ENCODE measurements at regions not wholly inside any gene's neighbourhood (a gene's known extent, or its start where the extent isn't known, plus 50 kb on each side); places are given as distances from the start of the nearest gene placed in this dataset.
A peak's percentile ranks its signal among the peaks of the same experiment; 100 is the strongest.

DNA sequence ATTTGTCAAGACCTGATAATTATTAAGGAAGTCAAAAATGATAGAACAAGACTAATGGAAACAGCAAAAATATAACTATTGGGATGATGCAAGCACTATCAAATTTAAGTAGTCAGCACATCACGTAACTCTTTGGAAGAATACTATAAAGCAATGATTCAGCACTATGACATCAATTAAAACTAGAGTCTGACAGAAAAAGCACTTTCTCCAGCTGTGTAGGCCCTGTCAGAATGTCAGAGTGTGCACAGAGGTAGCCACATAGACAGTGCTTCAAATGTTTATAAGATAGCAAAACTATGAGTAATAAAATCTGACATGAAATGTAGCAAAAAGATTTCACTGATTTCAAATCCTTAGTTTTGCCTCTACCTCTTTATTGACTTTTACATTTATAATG, 1226.6 kb upstream of the ADGRL3 start:
- no peaks in the 10 kb centered on the region for H3K4me1 Mint-ChIP-seq (ENCODE audit: unreplicated experiment)
- no peak for DNase-seq (ENCODE audit: extremely low spot score, unreplicated experiment)
- H3K9me3 Mint-ChIP-seq = no peaks in the 10 kb centered on the region
- H3K27ac Mint-ChIP-seq = no peak overlapping the region
- H3K4me3 Mint-ChIP-seq = no peak overlapping the region
- no peaks in the 10 kb centered on the region for H3K27me3 Mint-ChIP-seq
- TF ChIP-seq, protein P1, sequence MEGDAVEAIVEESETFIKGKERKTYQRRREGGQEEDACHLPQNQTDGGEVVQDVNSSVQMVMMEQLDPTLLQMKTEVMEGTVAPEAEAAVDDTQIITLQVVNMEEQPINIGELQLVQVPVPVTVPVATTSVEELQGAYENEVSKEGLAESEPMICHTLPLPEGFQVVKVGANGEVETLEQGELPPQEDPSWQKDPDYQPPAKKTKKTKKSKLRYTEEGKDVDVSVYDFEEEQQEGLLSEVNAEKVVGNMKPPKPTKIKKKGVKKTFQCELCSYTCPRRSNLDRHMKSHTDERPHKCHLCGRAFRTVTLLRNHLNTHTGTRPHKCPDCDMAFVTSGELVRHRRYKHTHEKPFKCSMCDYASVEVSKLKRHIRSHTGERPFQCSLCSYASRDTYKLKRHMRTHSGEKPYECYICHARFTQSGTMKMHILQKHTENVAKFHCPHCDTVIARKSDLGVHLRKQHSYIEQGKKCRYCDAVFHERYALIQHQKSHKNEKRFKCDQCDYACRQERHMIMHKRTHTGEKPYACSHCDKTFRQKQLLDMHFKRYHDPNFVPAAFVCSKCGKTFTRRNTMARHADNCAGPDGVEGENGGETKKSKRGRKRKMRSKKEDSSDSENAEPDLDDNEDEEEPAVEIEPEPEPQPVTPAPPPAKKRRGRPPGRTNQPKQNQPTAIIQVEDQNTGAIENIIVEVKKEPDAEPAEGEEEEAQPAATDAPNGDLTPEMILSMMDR (conservative IDR thresholded peaks at IDR 0.05) = no peak
- H3K36me3 Mint-ChIP-seq = no peaks in the 10 kb centered on the region

DNA sequence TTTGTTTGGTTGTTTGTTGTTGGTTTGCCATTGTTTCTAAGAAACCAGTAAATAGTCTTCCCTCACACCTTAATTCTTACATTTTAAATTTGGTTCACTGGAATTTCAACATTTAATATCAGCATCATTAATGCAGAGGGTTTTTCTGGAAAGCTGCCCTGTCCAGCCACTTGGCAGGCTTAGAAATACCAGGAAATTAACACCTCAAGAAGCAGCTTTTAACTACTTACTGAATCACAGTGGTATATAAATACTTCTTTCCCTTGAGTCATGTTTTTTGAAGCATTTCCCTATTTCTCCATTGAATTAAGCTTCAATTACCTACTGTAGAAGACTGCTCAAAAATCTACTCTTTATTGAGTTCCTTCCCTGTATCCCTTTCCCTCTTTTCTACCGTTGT, 1221.1 kb upstream of the ADGRL3 start:
- Mint-ChIP-seq H3K9me3 (no peaks in the 10 kb centered on the region), H3K4me3 (no peak overlapping the region), H3K4me1 (ENCODE audit: unreplicated experiment) (no peaks in the 10 kb centered on the region), H3K36me3 (no peaks in the 10 kb centered on the region), H3K27me3 (no peaks in the 10 kb centered on the region), H3K27ac (no peak overlapping the region)
- no peak for DNase-seq (ENCODE audit: extremely low spot score, unreplicated experiment)
- TF ChIP-seq, protein P1 (conservative IDR thresholded peaks at IDR 0.05) = no peak

DNA sequence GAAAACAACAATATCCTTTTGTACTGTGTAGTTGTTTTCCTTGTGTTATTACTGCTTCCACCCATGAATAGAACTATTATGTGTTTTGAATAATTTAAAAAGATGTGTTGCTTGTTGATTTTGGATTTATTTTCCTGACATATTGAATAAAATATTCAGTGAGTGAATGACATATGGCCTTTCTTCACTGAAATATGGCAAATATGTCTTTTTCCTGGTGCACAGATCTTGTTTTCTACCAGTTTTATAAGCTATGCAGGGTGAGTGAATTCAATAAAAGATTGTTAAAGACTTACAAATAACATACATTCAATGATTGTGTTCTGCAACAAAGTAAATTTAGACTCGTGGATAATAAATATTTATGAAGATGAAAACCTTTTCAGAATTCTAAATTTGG, 1216.3 kb upstream of the ADGRL3 start:
- no peak overlapping the region for H3K27ac Mint-ChIP-seq
- H3K27me3 Mint-ChIP-seq = no peaks in the 10 kb centered on the region
- TF ChIP-seq, protein P1 (conservative IDR thresholded peaks at IDR 0.05) = no peak
- H3K4me1 Mint-ChIP-seq (ENCODE audit: unreplicated experiment) = no peaks in the 10 kb centered on the region
- DNase-seq (ENCODE audit: extremely low spot score, unreplicated experiment) = no peak
- no peaks in the 10 kb centered on the region for H3K36me3 Mint-ChIP-seq
- no peaks in the 10 kb centered on the region for H3K9me3 Mint-ChIP-seq
- H3K4me3 Mint-ChIP-seq = no peak overlapping the region

DNA sequence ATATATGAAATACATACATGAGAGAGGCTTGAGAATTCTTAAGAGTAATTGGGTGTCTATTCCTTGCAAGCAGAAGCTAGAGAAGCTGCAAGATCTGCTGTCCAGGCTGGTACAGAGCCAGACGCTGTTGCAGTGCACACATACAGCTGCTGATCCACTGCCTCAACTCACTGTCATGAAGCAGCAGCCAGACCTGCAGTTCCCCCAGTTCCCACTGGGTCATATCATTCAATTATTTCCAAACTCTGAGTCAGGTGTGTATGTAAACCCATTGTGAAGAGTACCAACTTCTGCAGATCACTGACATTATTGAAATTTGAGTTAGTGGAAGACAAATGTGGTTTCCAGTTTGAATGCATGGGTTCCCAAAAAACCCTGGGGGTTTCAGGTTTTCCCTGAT, 1212.8 kb upstream of the ADGRL3 start:
- H3K4me1 Mint-ChIP-seq (ENCODE audit: unreplicated experiment) = no peaks in the 10 kb centered on the region
- H3K9me3 Mint-ChIP-seq = no peaks in the 10 kb centered on the region
- H3K27me3 Mint-ChIP-seq = no peaks in the 10 kb centered on the region

DNA sequence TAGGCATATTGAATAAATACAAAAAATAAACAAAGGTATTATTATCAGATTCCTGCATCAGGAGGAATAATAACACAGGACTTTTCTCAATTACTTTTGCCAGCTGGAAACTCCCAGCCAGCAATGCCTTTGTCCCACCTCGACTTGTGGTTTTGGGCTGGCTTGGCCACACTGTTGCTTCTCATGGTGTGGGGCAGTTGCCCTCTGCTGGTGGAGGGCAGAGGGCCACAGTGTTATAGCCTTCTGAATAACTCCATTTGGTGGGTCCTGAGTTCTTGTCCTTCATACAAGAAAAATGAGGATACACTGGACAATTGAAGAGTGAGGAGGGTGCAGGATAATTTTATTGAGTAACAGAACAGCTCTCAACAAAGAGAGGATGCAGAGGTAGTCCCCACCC, 1206.0 kb upstream of the ADGRL3 start:
- H3K9me3 Mint-ChIP-seq = peaks cover 4% of the 10 kb centered on the region
- H3K36me3 Mint-ChIP-seq = no peaks in the 10 kb centered on the region
- H3K4me3 Mint-ChIP-seq = no peak overlapping the region
- no peaks in the 10 kb centered on the region for H3K27me3 Mint-ChIP-seq
- DNase-seq (ENCODE audit: extremely low spot score, unreplicated experiment) = no peak
- TF ChIP-seq, protein P1 (conservative IDR thresholded peaks at IDR 0.05) = peak; percentile 29
- no peak overlapping the region for H3K27ac Mint-ChIP-seq
- H3K4me1 Mint-ChIP-seq (ENCODE audit: unreplicated experiment) = no peaks in the 10 kb centered on the region

More for the DNA sequence above, 1212.8 kb upstream of the ADGRL3 start:
- H3K4me3 Mint-ChIP-seq = no peak overlapping the region
- TF ChIP-seq, protein P1 (conservative IDR thresholded peaks at IDR 0.05) = no peak
- no peak for DNase-seq (ENCODE audit: extremely low spot score, unreplicated experiment)
- no peak overlapping the region for H3K27ac Mint-ChIP-seq
- no peaks in the 10 kb centered on the region for H3K36me3 Mint-ChIP-seq

Data from type B pancreatic cell (in vitro differentiated cells).